HG02588 (cell line): ENCODE measurements at regions not wholly inside any gene's neighbourhood (a gene's known extent, or its start where the extent isn't known, plus 50 kb on each side); places are given as distances from the start of the nearest gene placed in this dataset.
A peak's percentile ranks its signal among the peaks of the same experiment; 100 is the strongest.

Experiments used
- ATAC-seq: cut with Tn5 transposase; IDR thresholded peaks from one replicate; pipeline ENCODE4 v1.9.1; 2021; ENCODE audit warnings: mild to moderate bottlenecking, moderate library complexity; ENCODE audit not compliant: unreplicated experiment

GRCh38 chr1:224846119-224846907 lies 83.2 kb upstream of the DNAH14 start:
- ATAC-seq: no peak

DNA sequence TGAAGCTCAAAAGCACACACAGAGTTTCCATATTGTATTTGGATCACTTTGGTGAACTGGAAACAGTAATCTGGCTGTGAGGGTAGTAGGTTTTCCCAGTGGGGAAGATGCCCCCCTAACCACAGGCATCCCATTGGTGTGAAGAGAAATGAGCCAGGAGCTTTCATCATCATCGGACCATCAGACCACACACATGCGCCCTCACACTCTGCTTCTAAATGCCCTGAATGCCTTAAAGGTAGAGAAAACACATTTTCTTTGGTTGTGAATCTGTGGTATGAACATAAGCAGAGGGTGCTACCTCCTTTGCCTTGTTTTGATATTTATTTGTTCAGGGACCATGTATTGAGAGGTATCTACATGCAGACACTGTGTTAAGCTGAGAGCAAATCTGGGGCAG lies 79.0 kb upstream of the DNAH14 start:
- no peak for ATAC-seq

DNA sequence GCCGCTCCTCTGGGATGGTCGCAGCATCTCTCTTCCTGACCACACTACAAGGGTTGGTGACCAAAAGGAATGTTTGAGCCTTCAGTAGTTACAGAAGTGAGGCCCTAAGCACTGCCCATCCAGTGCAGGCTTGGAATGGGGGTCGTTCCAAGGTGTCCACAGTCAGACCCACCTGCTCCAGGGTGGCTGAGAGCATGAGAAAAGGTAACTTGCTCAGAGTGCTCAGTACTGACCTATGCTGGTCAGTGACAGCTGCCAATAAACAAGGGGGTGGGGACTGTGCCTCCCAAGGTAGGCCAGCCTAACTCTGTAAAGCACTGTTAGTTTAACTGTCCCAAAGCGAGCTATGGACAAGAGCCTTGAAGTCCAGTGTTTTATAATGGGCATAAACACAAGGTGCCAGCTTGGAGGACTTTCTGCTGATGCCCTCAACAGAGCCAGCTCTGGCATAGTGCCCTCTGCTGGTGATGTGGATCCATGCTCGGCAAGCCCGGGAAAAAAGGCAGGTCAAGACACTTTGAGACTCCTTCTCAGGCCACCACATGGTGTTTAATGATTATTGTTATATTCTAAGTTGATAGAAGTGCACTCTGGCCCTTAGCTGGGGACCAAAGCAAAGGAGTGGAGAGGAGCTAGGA lies 78.1 kb upstream of the DNAH14 start:
- peak; percentile 58 for ATAC-seq

- peak; percentile 21 for ATAC-seq
Observed at GRCh38 chr1:224851848-224852261, 77.6 kb upstream of the DNAH14 start.

DNA sequence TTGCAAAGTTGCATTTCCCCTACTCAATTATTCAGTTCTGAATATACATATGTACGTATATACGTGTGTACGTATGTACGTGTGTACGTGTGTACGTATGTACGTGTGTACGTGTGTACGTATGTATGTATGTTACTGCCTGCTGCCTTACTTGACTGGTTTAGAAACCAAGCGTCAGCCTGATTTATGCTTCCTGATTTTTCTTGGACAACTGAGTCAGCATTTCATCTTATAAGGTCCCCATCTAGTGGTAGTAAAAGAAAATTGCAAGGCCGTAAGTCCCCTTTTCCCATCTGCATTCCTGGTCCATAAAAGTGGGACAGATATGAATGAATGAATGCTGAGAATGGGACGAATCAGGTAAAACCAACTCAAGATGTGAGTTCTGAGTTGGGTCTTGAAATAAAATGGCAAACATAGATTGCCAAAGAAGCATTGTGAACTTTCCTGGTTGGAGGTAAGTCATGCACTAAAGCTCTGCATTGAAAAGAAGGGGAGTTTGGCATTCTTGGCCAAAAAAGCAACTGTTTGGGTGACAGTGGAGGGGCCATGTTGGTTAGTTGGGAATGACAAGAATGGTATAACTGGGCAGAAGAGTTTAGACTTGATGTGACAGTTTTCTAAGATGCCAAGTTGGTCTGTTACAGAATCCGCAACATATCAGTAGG lies 76.4 kb upstream of the DNAH14 start:
- ATAC-seq: no peak

DNA sequence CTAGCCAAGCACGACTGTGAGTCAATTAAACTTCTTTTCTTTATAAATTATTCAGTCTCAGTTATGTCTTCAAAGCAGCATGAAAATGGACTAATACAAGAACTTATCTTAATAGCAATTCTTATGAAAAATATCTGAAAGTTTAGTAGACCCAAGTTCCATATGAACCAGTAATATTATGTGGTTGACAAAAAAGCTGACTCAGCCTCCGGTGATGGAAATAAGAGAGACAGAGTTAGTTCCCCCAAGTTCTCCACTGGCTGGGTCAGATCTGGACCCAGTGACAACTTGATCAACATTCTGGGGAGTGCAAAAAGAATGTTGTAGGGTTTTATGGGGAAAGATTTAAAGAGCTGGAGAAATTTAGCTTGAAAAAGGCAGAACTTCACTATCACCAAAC lies 72.5 kb upstream of the DNAH14 start:
- no peak for ATAC-seq

- no peak for ATAC-seq
Observed at GRCh38 chr1:224859651-224860050, 69.8 kb upstream of the DNAH14 start.

DNA sequence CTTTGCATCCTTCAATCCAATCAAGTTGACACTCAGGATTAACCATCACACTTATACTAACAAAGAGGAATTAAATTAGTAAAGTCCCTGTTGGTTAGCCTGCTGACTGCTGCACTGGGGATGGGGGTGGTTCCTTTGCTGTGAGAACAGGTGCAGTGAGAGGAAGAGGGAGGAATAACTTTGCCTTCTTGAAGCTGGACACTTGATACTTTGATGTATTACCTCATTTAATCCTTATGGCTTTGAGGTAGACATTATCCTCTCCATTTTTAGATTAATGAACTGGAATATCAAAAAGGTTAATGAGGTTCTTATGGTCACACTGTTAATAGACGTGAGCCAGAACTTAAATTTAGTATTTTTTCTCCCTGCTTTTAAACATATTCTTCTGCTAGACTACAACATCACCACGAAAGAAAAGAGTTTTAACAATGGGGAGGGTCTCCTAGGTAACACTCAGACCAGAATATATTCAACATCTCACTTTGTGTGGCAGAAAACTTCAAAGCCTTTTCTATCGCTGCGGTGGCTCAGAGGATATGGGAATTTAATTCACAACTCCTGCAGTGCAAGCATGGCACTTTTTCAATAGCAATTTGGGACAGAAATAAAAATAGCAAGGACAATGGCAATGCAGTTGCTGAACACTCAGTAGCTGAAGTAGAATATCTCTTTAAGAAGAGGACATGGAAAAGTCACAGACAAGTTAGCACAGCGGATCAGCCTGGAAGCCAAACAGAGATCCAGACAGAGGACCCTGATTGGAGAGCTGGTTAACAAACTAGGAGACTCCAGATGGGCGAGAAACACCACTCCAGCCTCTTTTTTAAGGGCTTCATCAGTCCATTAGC lies 68.8 kb upstream of the DNAH14 start:
- ATAC-seq: no peak

DNA sequence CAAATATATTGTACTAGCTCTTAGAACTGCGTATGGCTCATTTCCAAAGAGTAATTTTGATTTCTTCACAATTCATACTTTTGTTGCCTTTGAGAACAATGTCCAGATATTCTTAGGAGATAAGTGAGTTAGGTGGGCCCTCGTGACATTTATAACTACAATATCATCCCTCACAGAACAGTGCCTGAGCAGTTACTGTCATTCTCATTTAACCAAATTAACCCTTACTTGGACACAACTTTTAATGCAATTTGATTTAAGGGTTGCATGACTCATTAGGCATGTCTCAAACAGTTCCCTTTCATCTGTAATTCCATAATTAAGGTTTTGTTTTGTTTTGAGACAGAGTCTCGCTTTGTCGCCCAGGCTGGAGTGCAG lies 68.1 kb upstream of the DNAH14 start:
- ATAC-seq: no peak

GRCh38 chr1:224863486-224863885 lies 66.0 kb upstream of the DNAH14 start:
- ATAC-seq: no peak

GRCh38 chr1:224864006-224864405 lies 65.5 kb upstream of the DNAH14 start:
- no peak for ATAC-seq

- no peak for ATAC-seq
Observed at GRCh38 chr1:224865510-224865909, 64.0 kb upstream of the DNAH14 start.

DNA sequence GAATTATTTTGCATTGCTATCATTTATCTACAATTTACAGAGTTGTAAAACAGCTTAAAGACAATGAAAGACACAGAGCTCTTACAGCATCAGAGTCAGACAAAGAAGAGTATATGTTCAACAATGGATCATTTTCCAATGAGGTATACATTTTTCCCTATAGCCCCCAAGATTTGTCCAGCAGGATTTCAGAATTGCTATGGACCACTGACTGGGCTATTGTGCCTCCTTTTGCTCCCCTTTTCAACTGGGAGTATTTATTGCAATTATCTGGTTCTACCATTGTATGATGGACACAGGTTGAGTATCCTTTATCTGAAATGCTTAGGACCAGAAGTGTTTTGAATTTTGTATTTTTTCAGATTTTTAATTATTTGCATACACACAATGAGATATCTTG lies 62.5 kb upstream of the DNAH14 start:
- ATAC-seq: no peak

DNA sequence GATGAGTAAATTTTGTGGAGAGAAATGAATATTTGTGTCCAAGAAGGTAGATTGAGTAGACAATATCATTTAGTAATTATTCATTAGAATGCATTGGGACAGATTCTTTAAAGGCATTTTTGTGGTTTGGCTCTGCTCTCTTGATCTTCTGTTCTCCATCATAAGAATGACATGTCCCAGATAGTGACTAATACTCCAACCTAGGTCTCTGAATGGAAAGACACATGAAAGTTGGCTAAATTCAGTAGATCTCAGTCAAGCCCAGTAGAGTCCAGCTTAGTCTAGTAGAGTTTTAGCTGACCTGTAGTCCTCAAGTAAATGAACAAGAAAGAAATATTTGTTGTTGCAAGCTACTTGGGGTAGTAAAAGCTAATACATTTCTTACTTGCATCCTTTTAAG lies 61.8 kb upstream of the DNAH14 start:
- no peak for ATAC-seq

- ATAC-seq: no peak
Observed at GRCh38 chr1:224872832-224873433, 56.5 kb upstream of the DNAH14 start.

DNA sequence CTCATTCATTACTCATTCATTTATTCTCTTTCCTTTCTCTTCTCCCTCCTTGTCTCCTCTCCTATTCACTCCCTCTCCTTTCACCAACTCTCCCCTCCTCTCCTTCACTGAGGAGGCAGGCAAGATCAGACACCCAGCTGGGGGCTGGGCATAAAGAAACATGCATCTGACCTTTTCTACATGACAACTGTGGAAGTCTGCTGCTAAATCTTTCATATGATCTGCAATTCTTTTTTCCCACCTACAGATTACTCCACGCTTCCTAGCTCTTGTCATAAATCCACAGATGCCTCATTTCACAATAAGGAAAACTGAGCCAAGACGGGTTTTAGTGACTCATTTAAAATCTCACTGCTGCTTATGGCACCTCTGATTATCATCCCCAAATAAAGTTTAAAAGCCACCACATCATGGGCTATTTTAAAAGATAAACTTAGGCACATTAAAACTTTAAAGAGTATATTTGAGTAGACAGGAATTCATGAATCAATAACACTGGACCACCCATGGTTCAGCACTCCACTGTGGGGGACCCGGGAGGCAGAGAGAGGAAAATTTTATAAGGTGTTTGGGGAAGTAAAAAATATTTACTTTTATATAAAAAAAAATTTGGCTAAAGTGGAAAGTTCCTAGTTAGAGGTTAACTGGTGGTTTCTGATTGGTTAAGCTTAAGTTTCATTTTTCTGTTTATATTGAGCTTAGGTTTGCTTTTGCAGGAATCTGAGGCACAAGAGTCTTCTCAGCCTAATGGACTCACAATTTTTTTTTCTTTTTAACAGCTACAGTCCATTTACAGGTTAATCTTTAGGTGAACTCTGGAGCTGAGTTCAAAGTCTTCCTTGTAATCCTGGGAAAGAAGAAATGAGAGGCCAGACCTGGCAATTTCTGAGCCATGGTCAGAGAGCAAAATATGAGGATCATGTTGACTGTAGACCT lies 55.8 kb upstream of the DNAH14 start:
- ATAC-seq: no peak

- ATAC-seq: no peak
Observed at GRCh38 chr1:224874775-224875174, 54.7 kb upstream of the DNAH14 start.

DNA sequence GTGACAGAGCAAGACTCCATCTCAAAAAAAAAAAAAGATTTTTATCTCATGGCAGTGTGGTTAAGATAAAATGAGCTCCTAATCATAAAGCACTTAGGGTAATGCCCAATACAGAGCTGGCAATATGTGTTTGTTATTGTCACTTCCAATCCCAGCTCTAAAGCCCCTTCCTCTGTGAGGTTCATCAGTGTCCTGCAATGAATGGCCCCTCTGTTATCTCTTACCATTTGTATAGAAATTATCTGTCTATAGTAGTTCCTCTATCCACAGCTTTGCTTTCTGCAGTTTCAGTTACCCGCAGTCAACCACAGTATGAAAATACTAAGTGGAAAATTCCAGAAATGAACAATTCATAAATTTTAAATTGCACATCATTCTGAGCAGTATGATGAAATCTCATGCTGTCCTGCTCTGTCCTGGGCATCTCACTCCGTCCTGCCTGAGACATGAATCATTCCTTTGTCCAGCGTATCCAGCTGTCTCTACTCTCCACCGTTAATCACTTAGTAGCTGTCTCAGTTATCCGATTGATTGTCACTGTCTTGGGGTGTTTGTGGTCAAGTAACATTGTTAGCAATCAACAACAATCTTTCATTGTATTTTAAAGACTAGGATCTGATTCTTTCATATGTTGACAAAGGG lies 50.2 kb upstream of the DNAH14 start:
- ATAC-seq: no peak
